Fibroblast of lung (primary cell): ENCODE measurements at regions not wholly inside any gene's neighbourhood (a gene's known extent, or its start where the extent isn't known, plus 50 kb on each side); places are given as distances from the start of the nearest gene placed in this dataset.

Experiments used
- DNase-seq, 2 donors: peaks; one replicate each; pipeline versions ENCODE4 v3.0.0 to v3.0.0-alpha.2; 2010; ENCODE audit warnings: low read depth in 2 of 2
- H2AFZ ChIP-seq: 2 replicates; pipeline ENCODE4 v1.5.1; 2012; ENCODE audit warnings: low read length, control low read depth, inconsistent platforms
- H3K27ac ChIP-seq: 2 replicates; pipeline ENCODE4 v1.5.1; 2011; ENCODE audit warnings: low read length, control low read depth; ENCODE audit not compliant: insufficient read depth
- H3K27me3 ChIP-seq: 2 replicates; pipeline ENCODE4 v1.5.1; 2011; ENCODE audit warnings: mild to moderate bottlenecking, low read length; ENCODE audit not compliant: control insufficient read depth, insufficient read depth
- H3K36me3 ChIP-seq: 2 replicates; pipeline ENCODE4 v1.5.1; 2011; ENCODE audit warnings: low read length; ENCODE audit not compliant: control insufficient read depth, insufficient read depth
- H3K4me1 ChIP-seq: 2 replicates; pipeline ENCODE4 v1.5.1; 2011; ENCODE audit warnings: low read length; ENCODE audit not compliant: control insufficient read depth, insufficient read depth; ENCODE audit errors: extremely low read depth
- H3K4me2 ChIP-seq: 2 replicates; pipeline ENCODE4 v1.5.1; 2011; ENCODE audit warnings: low read length, control low read depth; ENCODE audit not compliant: insufficient read depth; ENCODE audit errors: extremely low read depth
- H3K4me3 ChIP-seq, 4 experiments: fragments of 200-600 bp in 1 of 4; sonication (generic) in 1 of 4; replicated peaks in 1 of 4; 2 replicates each; pipeline ENCODE4 v1.5.1; 2011 to 2016; ENCODE audit warnings: low read length in 4 of 4, low read depth in 3 of 4, mild to moderate bottlenecking in 3 of 4, control low read depth in 2 of 4, inconsistent platforms in 1 of 4, mixed read lengths in 1 of 4; ENCODE audit not compliant: insufficient read depth in 1 of 4; ENCODE audit errors: control extremely low read depth in 1 of 4
- H3K79me2 ChIP-seq: 2 replicates; pipeline ENCODE4 v1.5.1; 2012; ENCODE audit warnings: mild to moderate bottlenecking, low read length, inconsistent platforms; ENCODE audit not compliant: control insufficient read depth, insufficient read depth
- H3K9ac ChIP-seq: 2 replicates; pipeline ENCODE4 v1.5.1; 2011; ENCODE audit warnings: mild to moderate bottlenecking, low read length, control low read depth; ENCODE audit not compliant: insufficient read depth
- H3K9me3 ChIP-seq: 2 replicates; pipeline ENCODE4 v1.5.1; 2012; ENCODE audit warnings: low read depth, low read length; ENCODE audit not compliant: control insufficient read depth, insufficient read depth
- H4K20me1 ChIP-seq: 2 replicates; pipeline ENCODE4 v1.5.1; 2011; ENCODE audit warnings: low read length; ENCODE audit not compliant: control insufficient read depth, insufficient read depth; ENCODE audit errors: extremely low read depth
- EZH2 ChIP-seq: IDR thresholded peaks from 2 replicates; pipeline ENCODE4 v1.5.1; 2012; ENCODE audit warnings: low read length, control low read depth, mild to moderate bottlenecking; ENCODE audit errors: missing control alignments
- TF ChIP-seq, protein P1 (sequence below), 2 donors: IDR thresholded peaks in 1 of 2; conservative IDR thresholded peaks in 1 of 2; 1 replicate in 1 of 2; 2 replicates in 1 of 2; pipeline ENCODE4 v1.5.1; 2011 to 2012; ENCODE audit warnings: low read length in 2 of 2, control low read depth in 1 of 2, inconsistent platforms in 1 of 2, low read depth in 1 of 2, mild to moderate bottlenecking in 1 of 2

GRCh38 chr2:8623958-8624591, 57.8 kb upstream of the ID2 start:
- Histone ChIP-seq H3K9ac (no peak overlapping the region), H3K9me3 (no peaks in the 10 kb centered on the region), H2AFZ (no peak overlapping the region), H3K4me1 (no peaks in the 10 kb centered on the region), H3K4me3 (no peak overlapping the region), H3K27ac (no peak overlapping the region), H3K36me3 (no peaks in the 10 kb centered on the region), H3K27me3 (no peaks in the 10 kb centered on the region), H3K79me2 (no peaks in the 10 kb centered on the region), H3K4me2 (no peak overlapping the region), H4K20me1 (no peaks in the 10 kb centered on the region)
- DNase-seq = no peak
- TF ChIP-seq, protein P1, sequence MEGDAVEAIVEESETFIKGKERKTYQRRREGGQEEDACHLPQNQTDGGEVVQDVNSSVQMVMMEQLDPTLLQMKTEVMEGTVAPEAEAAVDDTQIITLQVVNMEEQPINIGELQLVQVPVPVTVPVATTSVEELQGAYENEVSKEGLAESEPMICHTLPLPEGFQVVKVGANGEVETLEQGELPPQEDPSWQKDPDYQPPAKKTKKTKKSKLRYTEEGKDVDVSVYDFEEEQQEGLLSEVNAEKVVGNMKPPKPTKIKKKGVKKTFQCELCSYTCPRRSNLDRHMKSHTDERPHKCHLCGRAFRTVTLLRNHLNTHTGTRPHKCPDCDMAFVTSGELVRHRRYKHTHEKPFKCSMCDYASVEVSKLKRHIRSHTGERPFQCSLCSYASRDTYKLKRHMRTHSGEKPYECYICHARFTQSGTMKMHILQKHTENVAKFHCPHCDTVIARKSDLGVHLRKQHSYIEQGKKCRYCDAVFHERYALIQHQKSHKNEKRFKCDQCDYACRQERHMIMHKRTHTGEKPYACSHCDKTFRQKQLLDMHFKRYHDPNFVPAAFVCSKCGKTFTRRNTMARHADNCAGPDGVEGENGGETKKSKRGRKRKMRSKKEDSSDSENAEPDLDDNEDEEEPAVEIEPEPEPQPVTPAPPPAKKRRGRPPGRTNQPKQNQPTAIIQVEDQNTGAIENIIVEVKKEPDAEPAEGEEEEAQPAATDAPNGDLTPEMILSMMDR (conservative IDR thresholded peaks at IDR 0.05 in 1 of 2, IDR thresholded peaks at IDR 0.05 in 1 of 2; ENCODE audit: low read depth in 1 of 2, low read length in 2 of 2) = no peak
- no peak for TF ChIP-seq EZH2

DNA sequence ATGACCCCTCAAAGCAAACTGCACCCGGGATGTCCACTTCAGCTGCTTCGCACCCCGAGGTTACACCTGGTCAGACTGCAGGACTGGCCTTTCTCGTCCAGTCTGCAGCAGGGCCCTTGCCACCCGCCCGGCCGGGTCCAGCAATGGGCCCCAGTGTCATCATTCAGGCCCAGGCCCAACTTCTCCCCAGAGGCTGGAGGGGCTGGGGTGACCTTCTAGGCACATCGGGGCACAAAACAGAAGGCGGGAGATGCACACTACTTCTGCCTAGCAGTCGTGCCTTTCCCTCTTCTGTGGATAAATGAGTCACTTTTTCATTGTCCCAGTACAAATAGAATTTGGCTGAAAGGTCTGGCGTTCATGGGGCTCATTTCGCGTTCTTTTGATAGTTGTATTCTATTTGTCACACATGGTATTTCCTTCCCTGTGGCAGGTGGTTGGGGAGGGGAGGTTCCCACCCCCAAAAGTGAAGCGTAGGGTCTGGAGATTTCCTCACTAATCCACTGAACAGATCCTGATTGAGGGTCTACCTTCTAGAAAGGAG, 56.9 kb upstream of the ID2 start:
- Histone ChIP-seq H3K27me3 (no peaks in the 10 kb centered on the region), H3K27ac (no peak overlapping the region), H2AFZ (no peak overlapping the region), H3K4me1 (no peaks in the 10 kb centered on the region), H3K4me3 (no peak overlapping the region), H4K20me1 (no peaks in the 10 kb centered on the region), H3K9me3 (no peaks in the 10 kb centered on the region), H3K9ac (no peak overlapping the region), H3K36me3 (no peaks in the 10 kb centered on the region), H3K79me2 (no peaks in the 10 kb centered on the region), H3K4me2 (no peak overlapping the region)
- DNase-seq = no peak
- TF ChIP-seq EZH2 = no peak
- TF ChIP-seq, protein P1 (conservative IDR thresholded peaks at IDR 0.05 in 1 of 2, IDR thresholded peaks at IDR 0.05 in 1 of 2; ENCODE audit: low read depth in 1 of 2, low read length in 2 of 2) = no peak

GRCh38 chr2:8625399-8626300, 56.2 kb upstream of the ID2 start:
- H3K27ac ChIP-seq = no peak overlapping the region
- no peaks in the 10 kb centered on the region for H4K20me1 ChIP-seq
- H2AFZ ChIP-seq = no peak overlapping the region
- H3K79me2 ChIP-seq = no peaks in the 10 kb centered on the region
- H3K36me3 ChIP-seq = no peaks in the 10 kb centered on the region
- H3K4me3 ChIP-seq = no peak overlapping the region
- no peaks in the 10 kb centered on the region for H3K4me1 ChIP-seq
- no peak overlapping the region for H3K4me2 ChIP-seq
- TF ChIP-seq, protein P1 (conservative IDR thresholded peaks at IDR 0.05 in 1 of 2, IDR thresholded peaks at IDR 0.05 in 1 of 2; ENCODE audit: low read depth in 1 of 2, low read length in 2 of 2) = no peak
- no peak for TF ChIP-seq EZH2
- H3K9ac ChIP-seq = no peak overlapping the region
- no peaks in the 10 kb centered on the region for H3K27me3 ChIP-seq
- DNase-seq = no peak
- H3K9me3 ChIP-seq = no peaks in the 10 kb centered on the region
